H4 (cell line): ENCODE measurements at regions not wholly inside any gene's neighbourhood (a gene's known extent, or its start where the extent isn't known, plus 50 kb on each side); places are given as distances from the start of the nearest gene placed in this dataset.

Experiments
- DNase-seq: peaks from one replicate; pipeline ENCODE4 v3.0.0-alpha.2; 2015; ENCODE audit warnings: low spot score

DNA sequence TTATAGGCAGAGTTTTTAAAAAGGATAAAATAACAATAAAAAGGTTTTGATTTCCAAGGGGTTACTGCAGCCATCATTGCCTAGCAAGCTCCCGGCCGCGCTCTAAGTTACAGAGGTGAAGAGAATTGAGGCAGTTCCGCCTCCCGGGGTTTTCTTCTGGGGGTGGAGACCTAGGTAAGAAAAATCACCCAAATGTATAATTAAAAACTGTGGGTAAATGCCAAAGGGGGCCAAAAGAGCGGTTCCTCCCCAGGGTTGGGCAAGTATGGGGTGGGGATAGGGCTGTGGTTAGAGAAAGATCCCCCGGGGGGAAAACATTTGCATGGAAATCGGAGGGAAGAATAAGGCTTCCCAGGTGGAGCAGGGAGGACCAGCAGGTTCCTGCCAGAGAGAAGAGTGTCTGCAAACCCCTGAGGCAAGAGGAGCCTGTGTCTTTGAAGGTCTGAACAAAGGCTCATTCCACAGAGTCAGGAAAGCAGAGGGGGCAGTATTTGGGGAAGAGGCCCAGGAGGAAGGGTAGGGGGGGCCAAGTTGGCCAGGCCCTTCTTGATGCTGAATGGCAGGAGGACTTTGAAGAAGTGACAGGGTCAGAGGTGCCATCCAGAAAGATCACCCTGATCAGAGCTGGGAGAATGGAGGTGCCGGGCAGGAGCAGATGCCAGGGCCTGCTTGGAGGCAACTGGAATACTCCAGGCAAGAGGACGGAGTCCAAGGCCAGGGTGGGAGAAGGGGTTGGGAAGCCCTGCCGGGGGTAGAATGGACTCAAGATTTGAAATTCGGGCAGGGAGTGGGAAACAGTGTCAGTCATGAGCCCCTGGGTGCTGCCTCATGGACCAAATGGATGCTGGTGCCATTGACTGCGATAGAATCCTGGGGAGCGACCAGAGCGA, 152.9 kb upstream of the RGMA start:
- DNase-seq = no peak

DNA sequence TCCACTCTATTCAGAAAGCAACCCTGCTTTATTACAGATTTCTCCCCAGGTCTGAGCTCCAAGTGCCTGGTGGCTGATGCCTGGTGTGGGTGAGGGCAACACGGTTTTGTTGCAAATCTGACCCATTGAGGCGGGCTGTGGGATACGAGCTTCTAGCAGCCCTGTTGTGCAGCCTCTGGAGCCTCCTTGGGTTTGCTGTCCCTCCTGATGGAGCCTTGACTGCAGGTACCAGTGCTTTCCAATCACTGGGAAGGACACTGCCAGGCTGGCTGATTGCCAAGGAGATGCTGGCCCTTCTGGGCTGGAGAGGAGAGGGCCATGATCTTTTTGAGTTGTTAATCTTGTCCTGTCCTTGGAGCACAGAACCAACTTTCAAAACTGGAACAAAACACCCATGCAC, 151.0 kb upstream of the RGMA start:
- DNase-seq = no peak

DNA sequence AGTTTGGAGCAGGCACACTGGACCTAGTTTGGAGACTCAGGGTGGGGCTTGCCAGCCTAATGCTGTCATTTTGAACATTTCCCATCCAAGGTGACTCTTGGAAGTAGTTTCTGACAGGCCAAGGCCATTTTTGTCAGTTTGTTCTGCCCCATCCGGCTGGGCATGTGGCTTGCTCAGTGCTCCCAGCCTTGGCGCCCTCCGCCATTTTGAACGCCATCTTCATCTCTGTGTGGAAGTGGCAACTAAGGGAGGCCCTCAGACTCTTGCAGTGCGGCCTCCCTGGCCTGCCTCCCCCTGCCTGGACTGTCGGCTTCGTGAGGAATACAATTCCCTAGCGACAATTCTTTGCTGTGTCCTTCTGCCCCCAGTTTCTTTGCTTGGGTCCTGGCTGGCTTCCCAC, 150.6 kb upstream of the RGMA start:
- DNase-seq = no peak

DNA sequence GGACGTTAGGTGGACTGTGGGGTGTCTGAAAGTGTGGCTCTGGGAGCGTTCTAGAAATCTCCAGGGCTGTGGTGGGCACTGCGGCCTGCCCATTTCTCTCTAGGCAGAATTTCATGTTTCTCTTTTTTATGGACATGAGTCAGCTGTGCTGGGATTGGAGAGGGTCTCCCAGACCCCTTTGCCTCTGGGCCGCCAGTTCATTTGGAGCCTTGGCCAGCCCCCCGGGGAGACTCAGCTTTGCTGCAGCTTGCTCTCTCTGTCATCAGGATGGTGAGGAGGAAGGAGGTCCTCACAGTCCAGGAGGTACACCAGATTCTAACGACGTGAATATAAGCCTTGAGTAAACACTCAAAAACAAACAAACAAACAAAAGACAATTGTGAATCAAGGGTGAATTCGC, 149.6 kb upstream of the RGMA start:
- no peak for DNase-seq

DNA sequence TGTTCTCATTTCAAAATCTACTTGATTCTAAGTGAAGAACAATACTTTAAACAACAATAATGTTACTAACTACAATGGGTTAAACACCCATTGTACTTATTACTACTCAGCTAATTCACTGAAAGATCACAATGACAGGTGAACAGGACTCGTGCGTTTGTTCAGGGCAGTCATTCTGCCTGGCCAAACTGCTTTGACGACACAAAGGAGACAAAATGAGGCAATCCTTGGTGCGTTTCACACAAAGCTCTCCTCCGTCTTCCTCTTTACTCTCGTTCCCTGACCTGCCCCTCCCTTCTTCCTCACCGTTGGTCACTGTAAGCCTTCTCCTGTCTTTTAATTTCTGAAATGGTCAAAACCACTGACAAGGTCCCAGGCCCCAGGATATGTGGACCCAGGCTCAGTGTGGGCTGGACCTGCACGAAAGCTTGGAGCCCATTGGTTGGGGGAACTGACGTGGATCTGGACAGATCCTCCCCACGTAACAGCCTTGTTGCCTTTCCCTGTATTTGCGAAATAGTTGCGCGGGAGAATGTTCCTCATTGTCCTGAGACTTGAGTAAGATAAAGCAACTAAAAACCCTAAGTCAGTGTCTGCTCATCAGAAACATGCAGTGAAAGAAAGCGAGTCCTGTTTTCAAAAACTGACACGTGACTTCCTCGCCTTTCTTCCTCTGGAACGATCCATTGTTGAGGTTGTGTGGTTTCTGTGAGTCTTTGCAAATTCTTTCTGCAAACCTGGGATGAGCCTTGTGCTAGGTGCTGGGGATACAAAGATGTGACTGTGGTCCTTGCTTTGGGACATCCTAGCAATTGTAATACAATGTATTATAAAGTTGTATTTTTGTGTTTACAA, 147.1 kb upstream of the RGMA start:
- no peak for DNase-seq

DNA sequence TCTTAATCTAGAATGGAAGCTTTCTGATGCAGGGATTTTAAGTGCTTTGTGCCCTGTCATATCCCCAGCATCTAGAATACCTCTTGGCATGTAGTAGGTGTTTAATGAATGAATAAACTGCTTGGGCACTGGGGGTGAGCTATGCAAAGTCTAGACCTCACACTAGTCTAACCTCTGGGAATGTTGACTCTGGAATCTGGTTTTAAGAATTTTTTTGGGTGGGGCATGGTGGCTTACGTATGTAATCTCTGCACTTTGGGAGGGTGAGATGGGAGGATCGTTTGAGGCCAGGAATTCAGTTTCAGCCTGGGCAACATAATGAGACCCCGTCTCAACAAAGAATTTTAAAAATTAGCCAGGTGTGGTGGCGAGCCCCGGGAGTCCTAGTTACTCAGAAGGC, 146.3 kb upstream of the RGMA start:
- no peak for DNase-seq

DNA sequence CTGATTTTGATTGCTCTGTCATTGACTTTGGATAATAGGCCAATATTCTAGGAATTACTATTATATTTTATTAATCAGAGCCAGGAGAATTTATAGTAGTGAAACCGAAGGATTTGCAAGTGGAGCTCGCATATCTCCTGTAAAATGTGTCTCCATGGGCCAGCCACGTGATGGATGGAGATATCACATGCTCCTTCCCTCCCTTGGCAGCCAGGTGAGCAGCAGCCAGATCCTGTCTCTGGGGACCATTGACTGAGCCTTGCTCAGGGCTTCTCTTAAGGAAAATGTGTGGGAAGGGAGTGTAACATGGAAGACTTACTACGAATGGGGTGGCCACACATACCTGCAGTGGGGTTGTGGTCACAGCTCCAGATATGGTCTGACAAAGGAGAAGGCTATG, 144.7 kb upstream of the RGMA start:
- no peak for DNase-seq

DNA sequence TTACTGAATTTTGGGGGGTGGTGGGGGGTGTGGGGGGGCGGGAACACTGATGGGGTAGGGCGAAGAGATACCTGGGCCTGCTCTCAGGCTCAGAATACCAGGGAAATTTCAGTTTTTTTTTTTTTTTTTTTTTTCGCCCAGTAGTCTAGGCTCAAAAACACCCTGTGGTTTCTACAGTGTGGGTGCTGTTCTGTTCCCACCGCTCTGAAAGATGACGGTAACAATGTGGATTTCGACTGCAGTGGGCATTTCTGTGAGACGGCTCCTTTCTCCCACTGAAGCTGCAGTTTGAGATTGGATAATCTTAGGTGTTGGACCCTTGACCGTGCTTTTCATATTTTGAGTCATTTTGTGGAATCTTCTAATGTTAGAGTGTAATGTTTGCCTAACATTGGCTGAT, 143.8 kb upstream of the RGMA start:
- DNase-seq = no peak

DNA sequence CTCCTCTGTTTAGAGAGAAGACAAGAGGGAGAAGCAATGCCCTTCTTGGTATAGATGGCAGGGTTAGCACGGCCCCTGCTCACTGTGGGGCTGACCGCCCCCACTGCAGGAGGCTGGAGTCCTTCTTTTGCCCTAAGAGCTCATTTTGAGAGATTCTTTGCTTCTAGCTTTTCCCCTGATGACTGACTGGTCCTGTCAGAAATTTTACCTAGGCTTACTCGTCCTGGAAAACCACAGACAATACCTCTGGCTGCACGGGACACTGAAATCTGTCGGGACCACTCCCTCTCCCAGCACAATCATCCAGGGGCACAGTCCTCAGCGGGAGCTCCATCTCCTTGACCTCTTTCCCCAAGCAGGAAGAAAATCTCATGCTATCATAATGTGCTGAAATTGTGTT, 143.0 kb upstream of the RGMA start:
- DNase-seq = no peak

DNA sequence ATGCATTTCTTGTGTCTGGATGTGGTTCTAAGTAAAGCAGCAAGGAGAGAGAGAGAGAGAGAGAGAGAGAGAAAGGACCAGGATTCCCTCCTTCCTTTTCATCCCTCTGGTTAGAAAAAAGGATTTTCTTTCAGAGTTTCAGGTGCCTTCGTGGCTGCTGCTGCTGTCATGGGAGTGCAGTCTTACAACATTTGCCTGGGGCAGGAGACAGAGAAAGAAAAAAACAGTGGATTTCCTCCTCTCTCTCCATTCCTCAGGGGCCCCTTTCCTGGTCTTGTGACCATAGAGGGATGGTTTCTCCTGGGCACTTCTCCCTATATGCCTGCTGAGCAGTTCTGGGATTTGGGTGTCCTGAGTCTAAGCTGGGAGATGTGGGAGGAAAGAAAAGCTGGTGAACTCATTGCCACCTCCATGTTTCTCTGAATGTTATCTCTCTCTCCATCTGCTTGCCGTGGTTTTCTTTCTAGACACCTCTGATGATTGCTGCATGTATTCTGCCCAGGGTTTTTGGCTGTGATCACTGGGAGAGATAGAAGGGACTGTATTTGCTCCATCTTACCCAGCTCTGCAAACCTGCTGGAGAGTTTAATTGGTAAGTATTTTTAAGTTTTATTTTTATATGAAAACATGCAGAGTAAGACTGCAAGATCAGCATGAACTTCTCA, 142.4 kb upstream of the RGMA start:
- no peak for DNase-seq

DNA sequence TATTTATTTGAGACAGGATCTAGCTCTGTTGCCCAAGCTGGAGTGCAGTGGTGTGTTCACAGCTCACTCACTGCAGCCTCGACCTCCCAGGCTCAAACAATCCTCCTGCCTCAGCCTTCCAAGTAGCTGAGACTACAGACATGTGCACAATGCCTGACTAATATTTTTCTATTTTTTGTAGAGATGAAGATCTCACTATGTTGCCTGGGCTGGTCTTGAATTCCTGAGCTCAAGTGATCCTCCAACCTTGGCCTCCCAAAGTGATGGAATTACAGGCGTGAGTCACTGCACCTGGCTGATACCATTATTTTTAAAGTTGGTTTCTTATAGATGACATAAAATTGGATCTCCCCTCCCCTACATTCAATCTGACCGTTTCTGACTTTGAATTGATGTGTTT, 139.5 kb upstream of the RGMA start:
- no peak for DNase-seq

DNA sequence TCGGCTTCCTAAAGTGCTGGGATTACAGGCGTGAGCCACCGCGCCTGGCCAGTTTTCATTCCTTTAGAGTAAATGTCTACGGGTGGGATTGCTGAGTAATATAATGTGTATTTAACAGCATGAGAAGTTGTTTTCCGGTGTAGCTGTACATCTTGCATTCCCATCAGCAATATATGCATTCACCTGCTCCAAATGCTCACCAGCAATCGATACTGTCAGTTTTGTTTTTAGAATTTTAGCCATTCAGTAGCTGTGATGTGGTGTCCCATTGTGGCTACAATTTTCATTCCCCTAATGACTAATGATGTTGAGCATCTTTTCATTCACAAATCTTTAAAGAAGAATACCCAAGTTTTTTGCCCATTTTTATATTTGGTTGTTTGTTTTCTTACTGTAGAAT, 134.8 kb upstream of the RGMA start:
- DNase-seq = no peak

DNA sequence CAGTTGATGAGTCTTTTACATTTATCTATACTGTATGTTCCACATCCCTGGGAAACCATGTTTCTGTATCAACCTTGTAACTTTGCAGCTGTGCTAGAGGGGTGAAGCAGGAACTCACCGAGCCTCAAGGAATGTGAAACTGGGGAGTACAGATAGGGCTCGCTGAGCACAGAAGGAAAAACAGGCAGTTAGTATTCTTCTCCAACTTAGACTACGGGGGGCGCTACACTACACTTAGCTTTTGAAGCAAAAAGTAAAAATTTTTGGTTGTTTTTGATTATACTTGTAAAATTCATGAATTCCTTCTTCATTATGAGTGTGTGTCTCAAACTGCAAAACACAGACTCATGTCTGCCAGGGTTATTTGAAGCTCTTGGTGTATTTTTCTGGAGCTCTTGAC, 132.7 kb upstream of the RGMA start:
- no peak for DNase-seq

DNA sequence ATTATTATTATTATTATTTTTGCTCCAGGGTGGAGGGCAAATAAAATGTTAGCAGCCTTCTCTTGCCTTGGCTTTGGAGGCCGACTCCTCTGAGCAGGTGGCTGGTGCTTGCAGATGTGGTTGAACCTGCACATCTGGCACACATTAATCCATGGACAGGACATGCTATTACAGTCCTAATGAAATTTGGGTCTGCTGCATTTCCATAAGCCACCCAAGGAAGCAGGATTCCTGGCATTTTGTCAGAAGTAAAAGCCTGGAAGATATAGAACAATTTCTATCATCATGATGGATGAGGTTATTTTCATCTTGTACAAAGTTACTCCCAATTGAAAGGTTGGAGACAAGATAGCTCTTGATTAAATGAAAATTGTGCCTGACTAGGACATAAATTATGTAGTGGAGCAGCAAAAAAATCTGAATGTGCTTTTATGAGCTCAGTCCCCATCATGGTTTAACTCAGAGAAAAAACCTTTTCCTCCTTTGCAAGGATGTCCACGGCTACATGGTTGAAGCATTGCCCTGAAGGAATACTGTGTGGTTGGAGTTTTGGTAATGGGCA, 130.9 kb upstream of the RGMA start:
- DNase-seq = no peak

DNA sequence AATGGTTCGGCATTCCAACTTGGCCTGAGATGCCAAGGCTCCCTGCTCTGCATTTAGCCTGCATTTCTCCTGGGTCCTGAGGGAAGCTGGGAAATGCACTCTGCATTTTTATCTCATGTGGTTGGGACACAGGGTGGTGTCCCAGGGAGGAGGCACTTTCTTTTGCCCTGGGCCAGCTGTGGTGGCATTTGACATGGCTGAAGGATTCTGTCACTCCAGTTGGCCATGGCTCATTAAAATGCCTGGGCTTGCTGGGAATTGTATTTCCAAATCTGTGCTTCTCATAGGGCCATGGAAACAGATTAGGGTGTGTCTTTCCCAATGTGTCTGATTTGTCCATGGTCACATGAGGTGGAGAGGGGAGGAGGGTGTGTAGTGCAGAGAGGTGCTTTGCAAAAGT, 128.3 kb upstream of the RGMA start:
- DNase-seq = no peak

DNA sequence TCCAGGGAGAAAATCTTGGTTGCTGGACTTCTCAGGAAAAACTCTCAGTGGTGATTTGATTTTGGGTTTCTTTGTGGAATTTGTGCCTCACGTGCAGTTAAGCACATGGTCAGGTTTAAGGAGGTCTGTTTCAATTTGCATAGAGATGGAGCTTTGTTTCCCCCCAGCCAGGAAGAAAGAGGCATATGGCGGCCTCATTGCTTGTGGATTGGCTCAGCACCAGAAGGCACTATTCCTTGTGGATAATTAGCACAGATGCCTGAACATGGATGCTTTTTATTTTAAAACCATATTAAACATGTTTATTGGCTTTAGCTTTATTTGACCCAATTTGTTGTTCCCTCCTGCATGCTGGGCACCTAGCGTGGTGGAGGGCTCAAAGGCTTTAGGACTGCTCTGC, 125.1 kb upstream of the RGMA start:
- DNase-seq = no peak

DNA sequence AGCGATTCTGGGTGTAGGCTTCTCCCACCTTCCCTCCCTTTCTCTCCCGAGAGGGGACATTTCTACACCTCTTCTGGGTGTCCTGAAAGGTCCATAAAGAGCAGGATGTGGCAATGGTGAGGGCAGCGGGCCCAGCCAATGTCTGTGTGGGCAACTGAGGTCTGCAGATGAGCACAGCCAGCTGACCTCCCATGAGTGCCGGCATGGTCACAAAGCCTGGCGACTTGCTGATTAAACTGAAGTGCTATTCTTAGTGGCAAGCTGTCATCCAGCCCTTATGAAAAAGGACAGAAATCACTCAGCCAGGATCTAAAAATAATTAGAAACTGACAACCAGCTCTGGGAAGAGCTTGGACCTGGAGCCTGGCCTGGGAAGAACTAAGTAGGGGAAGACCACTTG, 124.3 kb upstream of the RGMA start:
- no peak for DNase-seq

DNA sequence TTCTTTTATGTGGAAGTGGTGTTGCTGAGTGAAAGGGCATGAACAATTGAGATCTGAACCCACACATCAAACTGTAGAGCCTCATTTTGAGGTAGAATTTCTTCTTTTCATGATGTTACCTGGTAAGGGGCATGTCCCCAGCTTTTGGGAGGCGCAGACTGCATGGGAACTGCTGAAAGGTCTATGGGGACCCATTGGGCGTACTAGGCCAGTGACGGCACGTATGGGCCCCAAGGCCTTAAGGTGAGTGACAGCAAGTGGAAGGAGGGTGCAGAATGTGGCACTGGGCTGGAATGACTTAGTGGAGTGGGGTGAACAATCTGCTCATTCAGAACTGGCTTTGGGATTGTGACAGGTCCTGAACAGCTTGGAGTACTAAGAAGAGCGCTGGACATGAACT, 123.6 kb upstream of the RGMA start:
- no peak for DNase-seq

DNA sequence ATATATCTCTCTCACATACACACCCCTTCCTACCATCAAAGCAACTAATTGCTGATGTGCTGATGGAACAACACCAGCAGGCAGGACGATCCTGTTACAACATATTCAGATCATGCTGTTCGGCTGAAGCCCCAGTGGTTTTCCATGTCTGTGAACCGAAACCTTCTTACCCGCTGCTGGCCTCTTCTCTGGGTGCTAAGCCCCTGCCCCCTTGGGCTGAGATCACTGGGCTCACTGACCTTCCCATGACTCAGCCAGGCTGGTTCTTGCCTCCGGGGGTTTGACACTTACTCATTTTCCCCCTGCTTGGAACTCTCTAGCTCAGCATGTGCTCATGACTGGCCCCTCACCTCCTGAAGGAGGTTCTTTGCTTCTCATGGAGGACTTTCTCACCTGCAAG, 122.0 kb upstream of the RGMA start:
- DNase-seq = no peak

DNA sequence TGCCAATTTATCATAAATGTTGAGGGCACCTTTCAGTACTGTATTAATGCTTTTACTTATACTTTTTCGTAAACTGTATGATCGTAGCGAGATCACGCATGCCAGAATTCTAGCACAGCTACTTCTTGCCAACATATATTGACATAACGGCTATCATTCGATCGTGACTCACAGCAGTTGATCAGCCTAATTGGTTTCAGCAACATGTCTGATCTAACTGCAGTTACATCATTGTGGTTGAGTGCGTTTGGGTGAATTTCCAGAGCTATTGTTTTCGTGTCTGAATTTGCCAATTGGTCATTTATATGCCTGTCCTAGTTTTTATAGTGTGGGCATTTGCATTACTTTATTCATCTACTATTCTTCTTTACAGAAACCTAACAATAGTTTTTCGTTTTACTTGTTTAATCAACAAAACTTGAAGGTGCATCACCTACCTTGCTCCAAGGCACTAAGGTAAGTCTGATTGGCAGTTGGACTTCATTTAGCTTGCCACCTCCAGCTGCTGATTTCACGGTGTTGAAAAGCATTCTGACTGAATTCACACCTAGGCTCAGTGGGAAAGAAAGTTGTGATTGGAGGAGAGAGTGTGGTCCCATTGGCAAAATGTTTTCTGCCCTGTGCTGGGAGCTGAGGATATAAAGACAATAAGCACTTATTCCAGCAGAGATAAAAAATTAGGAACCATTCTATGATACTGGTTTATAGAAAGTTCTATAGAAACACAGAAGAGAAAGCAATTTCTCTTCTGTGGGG, 120.9 kb upstream of the RGMA start:
- DNase-seq = no peak

DNA sequence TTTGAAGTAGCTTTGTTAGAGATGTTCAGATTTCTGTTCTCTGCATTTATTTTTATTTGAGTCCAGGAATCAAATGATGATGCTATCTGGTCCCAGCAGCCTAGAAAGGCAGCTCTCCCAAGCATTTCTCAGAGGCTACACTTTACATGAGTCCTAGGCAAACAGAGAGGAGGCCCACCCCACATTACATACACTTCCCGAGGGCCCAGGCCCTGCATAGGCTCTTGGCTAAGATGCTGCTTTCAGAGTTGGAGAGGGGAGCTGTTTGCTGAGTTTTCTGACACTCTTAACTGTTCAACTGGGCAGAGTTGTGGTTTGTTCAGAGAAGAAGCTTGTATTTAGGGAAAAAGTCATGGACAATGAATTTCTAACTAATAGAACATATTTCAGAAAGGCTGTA, 117.9 kb upstream of the RGMA start:
- DNase-seq = no peak

DNA sequence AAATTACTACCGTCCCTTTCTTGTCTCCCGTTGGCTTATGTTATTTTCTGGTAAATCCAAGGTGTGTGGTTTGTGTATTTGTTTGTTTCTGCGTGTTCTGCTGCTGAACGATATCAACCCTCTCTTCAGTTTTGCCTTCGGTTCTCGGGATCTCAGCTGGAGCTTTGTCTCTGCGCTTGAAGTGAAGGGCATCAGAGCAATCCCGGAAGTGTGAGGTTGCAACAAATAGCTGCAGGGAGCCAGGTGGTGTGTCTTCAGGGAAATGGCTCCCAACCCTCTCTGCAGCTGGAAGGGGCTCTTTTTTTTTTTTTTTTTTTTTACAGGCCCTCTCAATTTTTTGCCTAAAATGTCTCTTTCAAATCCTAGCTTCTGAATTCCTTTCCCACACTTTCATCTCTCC, 116.4 kb upstream of the RGMA start:
- no peak for DNase-seq
